ENCODE measurements at regions not wholly inside any gene's neighbourhood (a gene's known extent, or its start where the extent isn't known, plus 50 kb on each side); places are given as distances from the start of the nearest gene placed in this dataset.

GRCh38 chr2:176612036-176612435 lies 342.8 kb downstream of the MTX2 start:
- TF ChIP-seq ZNF121 (CRISPR knock-in tag; IDR thresholded peaks at IDR 0.05) = no peak
- TF ChIP-seq E2F4 (CRISPR knock-in tag; IDR thresholded peaks at IDR 0.05; ENCODE audit: borderline replicate concordance, low read depth) = no peak
- no peak for TF ChIP-seq ATF6 (CRISPR knock-in tag; IDR thresholded peaks at IDR 0.05)
- no peak for TF ChIP-seq STAT6 (CRISPR knock-in tag; conservative IDR thresholded peaks at IDR 0.05; ENCODE audit: low read depth)

Measured in WTC11 (cell line).